Thoracic aorta (tissue), 2 donors: ENCODE measurements at regions not wholly inside any gene's neighbourhood (a gene's known extent, or its start where the extent isn't known, plus 50 kb on each side); places are given as distances from the start of the nearest gene placed in this dataset.

Source experiments
- ATAC-seq: fragments of 150-250 bp; one replicate; pipeline ENCODE4 v1.8.0; 2017; ENCODE audit warnings: low read depth; ENCODE audit not compliant: insufficient number of reproducible peaks, low FRiP score
- DNase-seq: peaks from one replicate; pipeline ENCODE4 v3.0.0-alpha.2; 2020; ENCODE audit warnings: low spot score
- H3K27ac ChIP-seq, 2 donors: fragments of 200-600 bp; sonication (generic); 1 replicate in 1 of 2; 2 replicates in 1 of 2; pipeline ENCODE4 v1.5.1; 2016; ENCODE audit warnings: mild to moderate bottlenecking in 2 of 2, moderate library complexity in 2 of 2
- H3K27me3 ChIP-seq: fragments of 200-600 bp; sonication (generic); replicated peaks from 2 replicates; pipeline ENCODE4 v1.6.0; 2016; ENCODE audit warnings: mild to moderate bottlenecking; ENCODE audit not compliant: insufficient read depth
- H3K36me3 ChIP-seq: fragments of 200-600 bp; sonication (generic); one replicate; pipeline ENCODE4 v1.5.1; 2016
- H3K4me1 ChIP-seq, 2 donors: fragments of 200-600 bp; sonication (generic); 1 replicate in 1 of 2; 2 replicates in 1 of 2; pipeline versions ENCODE4 v1.5.1 to v1.6.0; 2016; ENCODE audit warnings: low read depth in 2 of 2, mild to moderate bottlenecking in 1 of 2; ENCODE audit not compliant: control insufficient read depth in 1 of 2
- H3K4me3 ChIP-seq: fragments of 200-600 bp; sonication (generic); 2 replicates; pipeline ENCODE4 v1.5.1; 2016; ENCODE audit warnings: mild to moderate bottlenecking
- H3K9me3 ChIP-seq: fragments of 200-600 bp; sonication (generic); 2 replicates; pipeline ENCODE4 v1.5.1; 2016
- TF ChIP-seq, protein P1 (sequence below): fragments of 200-600 bp; sonication (generic); IDR thresholded peaks from one replicate; pipeline ENCODE4 v1.5.1; 2019; ENCODE audit warnings: antibody characterized with exemption

DNA sequence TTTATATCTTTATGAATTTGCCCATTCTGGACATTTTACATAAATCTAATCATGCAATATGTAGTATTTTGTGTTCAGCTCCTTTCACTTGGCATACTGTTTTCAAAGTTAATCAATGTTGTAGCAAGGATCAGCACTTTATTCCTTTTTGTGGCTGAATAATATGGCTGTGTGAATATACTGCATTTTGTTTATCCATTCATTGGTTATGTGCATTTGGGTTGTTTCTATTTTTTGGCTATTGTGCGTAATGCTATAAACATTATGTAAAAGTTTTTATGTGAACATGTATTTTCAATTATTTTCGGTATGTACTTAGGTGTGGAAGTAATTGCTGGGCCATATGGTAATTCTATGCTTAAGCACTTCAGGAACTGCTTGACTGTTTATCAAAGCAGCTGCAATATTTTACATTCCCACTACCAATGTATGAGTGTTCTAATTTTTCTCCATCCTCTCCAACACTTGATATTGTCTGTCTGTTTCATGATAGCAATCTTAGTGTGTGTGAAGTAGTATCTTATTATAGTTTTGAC lies 101.3 kb upstream of the P2RY1 start:
- ATAC-seq (no peak), DNase-seq (no peak)
- Histone ChIP-seq H3K27me3 (no peaks in the 10 kb centered on the region), H3K36me3 (no peaks in the 10 kb centered on the region), H3K4me1 (no peaks in the 10 kb centered on the region), H3K27ac (no peak overlapping the region), H3K9me3 (no peaks in the 10 kb centered on the region), H3K4me3 (no peak overlapping the region)
- TF ChIP-seq, protein P1, sequence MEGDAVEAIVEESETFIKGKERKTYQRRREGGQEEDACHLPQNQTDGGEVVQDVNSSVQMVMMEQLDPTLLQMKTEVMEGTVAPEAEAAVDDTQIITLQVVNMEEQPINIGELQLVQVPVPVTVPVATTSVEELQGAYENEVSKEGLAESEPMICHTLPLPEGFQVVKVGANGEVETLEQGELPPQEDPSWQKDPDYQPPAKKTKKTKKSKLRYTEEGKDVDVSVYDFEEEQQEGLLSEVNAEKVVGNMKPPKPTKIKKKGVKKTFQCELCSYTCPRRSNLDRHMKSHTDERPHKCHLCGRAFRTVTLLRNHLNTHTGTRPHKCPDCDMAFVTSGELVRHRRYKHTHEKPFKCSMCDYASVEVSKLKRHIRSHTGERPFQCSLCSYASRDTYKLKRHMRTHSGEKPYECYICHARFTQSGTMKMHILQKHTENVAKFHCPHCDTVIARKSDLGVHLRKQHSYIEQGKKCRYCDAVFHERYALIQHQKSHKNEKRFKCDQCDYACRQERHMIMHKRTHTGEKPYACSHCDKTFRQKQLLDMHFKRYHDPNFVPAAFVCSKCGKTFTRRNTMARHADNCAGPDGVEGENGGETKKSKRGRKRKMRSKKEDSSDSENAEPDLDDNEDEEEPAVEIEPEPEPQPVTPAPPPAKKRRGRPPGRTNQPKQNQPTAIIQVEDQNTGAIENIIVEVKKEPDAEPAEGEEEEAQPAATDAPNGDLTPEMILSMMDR = no peak

DNA sequence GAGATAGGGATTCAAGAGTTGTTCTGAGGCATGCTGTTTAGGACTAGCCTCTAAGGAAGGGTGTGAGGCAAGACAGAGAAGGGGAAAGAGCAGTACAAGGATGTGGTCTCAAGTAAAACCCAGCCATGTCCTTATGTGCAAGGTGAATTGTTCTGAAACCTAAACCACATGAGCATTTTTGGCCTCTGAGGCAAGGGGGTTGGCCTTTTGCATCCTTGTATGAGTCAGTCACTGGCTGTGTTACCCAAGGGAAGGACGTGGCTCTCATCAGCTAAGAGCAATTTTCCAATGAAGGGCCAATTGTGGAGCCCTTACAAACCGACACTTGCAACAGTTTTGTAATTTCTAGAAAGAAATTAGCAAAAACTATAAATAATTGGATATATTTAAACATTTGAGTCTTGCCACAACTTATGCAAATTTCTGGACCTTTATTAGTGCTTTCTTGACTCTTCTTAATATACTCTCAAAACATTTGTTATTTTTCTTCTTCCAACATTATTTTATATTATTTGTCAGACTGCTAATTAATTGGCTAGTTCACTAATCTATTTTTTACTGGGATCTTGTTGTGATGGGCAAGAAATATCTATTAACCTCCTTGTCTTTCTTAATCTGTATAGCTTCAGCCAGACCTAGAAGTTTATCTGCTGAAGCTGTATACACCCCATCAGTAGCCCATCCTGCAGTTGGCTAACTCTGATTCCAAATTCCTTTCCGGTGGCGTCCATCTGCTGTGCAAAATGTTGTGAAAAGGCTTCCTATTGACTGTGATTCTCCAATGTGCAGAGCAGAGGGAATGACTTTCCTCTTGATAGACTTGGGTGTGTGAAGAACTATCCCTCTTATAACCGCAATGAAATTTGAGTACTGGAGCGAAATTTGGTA lies 97.7 kb upstream of the P2RY1 start:
- DNase-seq = no peak
- no peak overlapping the region for H3K4me3 ChIP-seq
- H3K27me3 ChIP-seq = no peaks in the 10 kb centered on the region
- no peaks in the 10 kb centered on the region for H3K36me3 ChIP-seq
- no peak for ATAC-seq
- TF ChIP-seq, protein P1 = no peak
- H3K4me1 ChIP-seq = no peaks in the 10 kb centered on the region
- no peaks in the 10 kb centered on the region for H3K9me3 ChIP-seq
- H3K27ac ChIP-seq = no peak overlapping the region

DNA sequence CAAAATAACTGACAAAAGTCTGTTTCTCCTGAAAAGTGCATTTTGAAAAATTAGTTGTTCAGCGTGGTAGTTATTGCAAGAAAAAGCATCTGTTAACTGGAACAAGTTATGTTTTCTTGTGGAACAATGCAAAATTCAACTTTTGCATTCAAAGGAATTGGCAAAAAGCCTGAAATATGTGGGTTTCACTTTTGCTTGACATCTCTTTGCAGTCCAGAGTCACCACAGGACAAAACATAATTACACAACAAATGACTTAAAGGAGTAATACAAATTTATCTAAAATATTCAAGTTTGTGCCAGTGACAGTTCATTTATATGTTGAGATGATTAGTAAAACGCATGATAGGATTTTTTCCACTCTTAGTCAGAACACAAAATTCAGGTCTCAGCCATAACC lies 96.3 kb upstream of the P2RY1 start:
- H3K4me3 ChIP-seq = no peak overlapping the region
- H3K9me3 ChIP-seq = no peaks in the 10 kb centered on the region
- TF ChIP-seq, protein P1 = no peak
- no peaks in the 10 kb centered on the region for H3K4me1 ChIP-seq
- no peak overlapping the region for H3K27ac ChIP-seq
- no peak for ATAC-seq
- DNase-seq = no peak
- H3K36me3 ChIP-seq = no peaks in the 10 kb centered on the region
- H3K27me3 ChIP-seq = no peaks in the 10 kb centered on the region

DNA sequence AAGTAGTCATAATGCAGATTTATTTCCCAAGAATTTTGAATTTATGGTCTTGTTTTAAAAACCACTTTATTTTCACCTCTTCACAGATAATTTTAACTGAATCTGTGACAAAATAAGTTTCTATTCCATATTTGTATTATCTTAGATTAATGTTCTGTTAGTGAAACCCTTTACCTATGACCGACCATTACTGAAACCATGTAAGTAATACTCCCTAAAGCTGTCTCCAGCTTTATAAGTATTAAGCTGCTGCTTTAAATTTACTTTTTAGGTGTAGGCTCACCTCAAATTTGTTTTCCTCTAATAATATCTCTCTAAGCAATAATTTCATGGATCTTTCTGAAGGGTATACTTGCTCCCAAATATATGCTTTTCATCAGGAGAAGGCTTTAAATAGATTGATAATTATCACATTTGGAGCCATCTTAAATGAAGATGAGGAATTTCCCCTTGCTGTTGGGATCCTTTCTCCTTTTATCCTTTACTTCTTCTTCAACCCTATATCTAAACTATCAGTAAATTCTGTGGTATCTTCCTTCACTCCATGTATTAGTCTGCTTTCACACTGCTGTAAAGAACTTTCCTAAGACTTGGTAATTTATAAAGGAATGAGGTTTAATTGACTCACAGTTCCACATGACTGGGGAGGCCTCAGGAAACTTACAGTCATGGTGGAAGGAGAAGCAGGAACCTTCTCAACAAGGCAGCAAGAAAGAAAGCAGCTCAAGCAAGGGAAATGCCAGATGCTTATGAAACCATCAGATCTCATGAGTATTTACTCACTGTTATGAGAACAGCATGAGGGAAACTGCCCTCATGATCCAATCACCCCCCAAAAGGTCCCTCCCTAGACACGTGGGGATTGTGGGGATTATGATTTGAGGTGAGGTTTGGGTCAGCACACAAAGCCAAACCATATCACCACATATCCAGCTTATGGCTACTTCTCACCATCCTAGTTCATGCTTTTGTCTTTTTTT lies 92.3 kb upstream of the P2RY1 start:
- no peak overlapping the region for H3K27ac ChIP-seq
- H3K9me3 ChIP-seq = no peaks in the 10 kb centered on the region
- TF ChIP-seq, protein P1 = no peak
- H3K4me1 ChIP-seq = no peaks in the 10 kb centered on the region
- DNase-seq = no peak
- H3K36me3 ChIP-seq = no peaks in the 10 kb centered on the region
- ATAC-seq = no peak
- H3K27me3 ChIP-seq = no peaks in the 10 kb centered on the region
- no peak overlapping the region for H3K4me3 ChIP-seq

DNA sequence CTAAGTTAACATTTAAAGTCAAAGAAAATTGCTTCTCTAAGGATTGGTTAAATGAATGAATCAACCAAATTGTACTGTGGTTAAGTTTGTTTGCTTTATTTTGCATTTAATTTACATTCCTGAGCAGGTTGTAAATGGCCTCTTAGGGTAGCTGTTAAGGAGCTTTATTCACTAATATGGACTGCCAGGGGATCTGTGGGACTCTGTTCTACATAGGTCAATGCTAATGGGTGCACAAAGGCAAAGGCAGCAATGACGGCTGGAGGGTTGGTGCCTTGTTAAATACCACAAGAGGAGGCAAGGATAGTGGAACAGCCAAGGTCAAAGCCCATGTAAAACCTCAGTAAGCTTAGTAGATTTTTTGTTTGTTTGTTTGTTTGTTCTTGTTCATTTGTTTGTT lies 89.3 kb upstream of the P2RY1 start:
- H3K36me3 ChIP-seq = no peaks in the 10 kb centered on the region
- TF ChIP-seq, protein P1 = no peak
- H3K4me1 ChIP-seq = no peaks in the 10 kb centered on the region
- H3K27me3 ChIP-seq = no peaks in the 10 kb centered on the region
- DNase-seq = no peak
- peaks cover 2% of the 10 kb centered on the region for H3K9me3 ChIP-seq
- H3K27ac ChIP-seq = no peak overlapping the region
- no peak for ATAC-seq
- no peak overlapping the region for H3K4me3 ChIP-seq
